K562 (cell line): ENCODE measurements at regions not wholly inside any gene's neighbourhood (a gene's known extent, or its start where the extent isn't known, plus 50 kb on each side); places are given as distances from the start of the nearest gene placed in this dataset.

Experiments
- ATAC-seq: fragments of 200-7000 bp; cut with Tn5 transposase; 3 replicates; pipeline ENCODE4 v1.9.1; 2020; ENCODE audit warnings: moderate library complexity
- BruUV-seq: library from RNA; stranded (reverse); fragments of 400-500 nt; replicated peaks from 2 replicates; lab custom pipeline; 2021; lab: Mats Ljungman, UMichigan
- CTCF ChIA-PET: fragments of 300-600 bp; formaldehyde crosslinking; extraction: SDS; loops from one replicate; lab custom pipeline; 2021; ENCODE audit warnings: low intra/inter-chr PET ratio; lab: Yijun Ruan, JAX
- POLR2A ChIA-PET: fragments of 300-600, 350-650 bp; sonication (Branson Sonifier 250); formaldehyde crosslinking; extraction: SDS; loops from one replicate; lab custom pipeline; 2021; ENCODE audit warnings: antibody characterized with exemption, inconsistent platforms; lab: Yijun Ruan, JAX
- DNase-seq, 4 experiments: peaks; one replicate each; pipeline versions ENCODE4 v3.0.0 to v3.0.0-alpha.2; 2011 to 2018; ENCODE audit warnings: low spot score in 3 of 4, mixed read lengths in 3 of 4; ENCODE audit errors: extremely low read depth in 1 of 4
- FAIRE-seq: peaks from 2 replicates; lab custom pipeline; 2011; peaks lifted over from hg19 to GRCh38; lab: Jason Lieb, UNC
- H2AFZ ChIP-seq: 2 replicates; pipeline ENCODE4 v1.6.0; 2011; ENCODE audit warnings: low read depth, low read length, control low read depth, inconsistent platforms
- H3K27ac ChIP-seq: fragments of 200-600 bp; 3 replicates; pipeline ENCODE4 v1.8.0; 2011; ENCODE audit warnings: low read depth, mild to moderate bottlenecking, control low read depth, inconsistent platforms, low read length, moderate library complexity, mixed read lengths; ENCODE audit errors: extremely low read depth
- H3K27me3 ChIP-seq, 2 experiments: fragments of 300-600 bp in 1 of 2; 2 replicates in 1 of 2; 3 replicates in 1 of 2; pipeline versions ENCODE4 v1.6.0 to v1.8.0; 2011; ENCODE audit warnings: inconsistent platforms in 2 of 2, low read length in 2 of 2, mild to moderate bottlenecking in 1 of 2, mixed read lengths in 1 of 2, moderate library complexity in 1 of 2; ENCODE audit not compliant: control insufficient read depth in 2 of 2, insufficient read depth in 2 of 2
- H3K36me3 ChIP-seq: fragments of 300-600 bp; 3 replicates; pipeline ENCODE4 v1.8.0; 2011; ENCODE audit warnings: mild to moderate bottlenecking, low read length, inconsistent platforms; ENCODE audit not compliant: control insufficient read depth, insufficient read depth
- H3K4me1 ChIP-seq, 2 experiments: fragments of 200-600 bp in 1 of 2; replicated peaks in 1 of 2; 2 replicates in 1 of 2; 3 replicates in 1 of 2; pipeline versions ENCODE4 v1.5.1 to v1.8.0; 2011; ENCODE audit warnings: inconsistent platforms in 2 of 2, low read length in 2 of 2, mild to moderate bottlenecking in 1 of 2, mixed read lengths in 1 of 2, moderate library complexity in 1 of 2; ENCODE audit not compliant: control insufficient read depth in 2 of 2, insufficient read depth in 2 of 2
- H3K4me2 ChIP-seq: 2 replicates; pipeline ENCODE4 v1.6.1; 2011; ENCODE audit warnings: low read length, control low read depth, inconsistent platforms, mixed read lengths; ENCODE audit not compliant: insufficient read depth
- H3K4me3 ChIP-seq: fragments of 200-600 bp; sonication (generic), shearing (Covaris generic); 2 replicates; pipeline ENCODE4 v1.5.1; 2016; ENCODE audit warnings: control low read depth, inconsistent platforms
- H3K79me2 ChIP-seq: fragments of 200-600 bp; 3 replicates; pipeline ENCODE4 v1.8.0; 2011; ENCODE audit warnings: low read length, inconsistent platforms; ENCODE audit not compliant: control insufficient read depth, insufficient read depth
- H3K9ac ChIP-seq, 2 experiments: 2 replicates each; pipeline versions ENCODE4 v1.6.0 to v1.6.1; 2011; ENCODE audit warnings: low read depth in 2 of 2, low read length in 2 of 2, control low read depth in 1 of 2, inconsistent platforms in 1 of 2, mild to moderate bottlenecking in 1 of 2, mixed read lengths in 1 of 2; ENCODE audit not compliant: insufficient read depth in 1 of 2
- H3K9me1 ChIP-seq: one replicate; pipeline ENCODE4 v1.6.0; 2011; ENCODE audit warnings: inconsistent platforms, mild to moderate bottlenecking, low read length, moderate library complexity; ENCODE audit not compliant: control insufficient read depth, insufficient read depth
- H3K9me3 ChIP-seq: replicated peaks from 2 replicates; pipeline ENCODE4 v1.5.1; 2011; ENCODE audit warnings: low read depth, low read length, inconsistent platforms; ENCODE audit not compliant: control insufficient read depth, insufficient read depth
- H4K20me1 ChIP-seq: replicated peaks from 2 replicates; pipeline ENCODE4 v1.6.1; 2011; ENCODE audit warnings: low read length, inconsistent platforms, mixed read lengths; ENCODE audit not compliant: control insufficient read depth, insufficient read depth
- CHD2 ChIP-seq: IDR thresholded peaks from 2 replicates; pipeline ENCODE4 v1.6.1; 2011; ENCODE audit warnings: low read depth, low read length
- GTF2F1 ChIP-seq: IDR thresholded peaks from 2 replicates; pipeline ENCODE4 v1.6.1; 2011; ENCODE audit warnings: low read depth, low read length, improper control_type of control experiment
- MYC ChIP-seq, 2 experiments: fragments of 250-450 bp in 1 of 2; sonication (Bioruptor Pico) in 1 of 2; IDR thresholded peaks; 2 replicates each; pipeline versions ENCODE4 v1.5.1 to v1.6.1; 2012 to 2021; ENCODE audit warnings: low read depth in 2 of 2, borderline replicate concordance in 1 of 2, improper control_type of control experiment in 1 of 2, low read length in 1 of 2, mild to moderate bottlenecking in 1 of 2, moderate library complexity in 1 of 2
- PHF20 ChIP-seq: fragments of 450-650 bp; IDR thresholded peaks from 2 replicates; pipeline ENCODE4 v1.6.1; 2018; ENCODE audit not compliant: partially characterized antibody
- POLR2G ChIP-seq: fragments of 200-400 bp; formaldehyde crosslinking; IDR thresholded peaks from 2 replicates; pipeline ENCODE4 v1.6.1; 2017; ENCODE audit warnings: low read depth, mild to moderate bottlenecking, antibody characterized with exemption, low read length, moderate library complexity
- SIN3A ChIP-seq, 2 experiments: fragments of 150-350 bp in 1 of 2; IDR thresholded peaks; 2 replicates each; pipeline ENCODE4 v1.6.1; 2011 to 2016; ENCODE audit warnings: borderline replicate concordance in 2 of 2, low read depth in 2 of 2, low read length in 2 of 2, mild to moderate bottlenecking in 2 of 2, moderate library complexity in 2 of 2; ENCODE audit not compliant: control insufficient read depth in 1 of 2
- ZFP36 ChIP-seq: fragments of 150-350 bp; IDR thresholded peaks from 2 replicates; pipeline ENCODE4 v1.6.1; 2018; ENCODE audit warnings: low read length, low read depth; ENCODE audit not compliant: partially characterized antibody
- ZNF77 ChIP-seq: fragments of 250-450 bp; sonication (Bioruptor Pico); IDR thresholded peaks from 2 replicates; pipeline ENCODE4 v1.5.0; 2020
- WGBS: fragments of 100-300 bp; shearing (Covaris generic); methylation state at CpG from one replicate; pipeline ENCODE4 v1.1.6; 2016; ENCODE audit warnings: low coverage, mixed read lengths; ENCODE audit not compliant: insufficient coverage; ENCODE audit errors: missing lambda C conversion rate; 5-methylcytosine and 5-hydroxymethylcytosine counted together
- in situ Hi-C: fragments of 300-500 bp; cut with MboI; formaldehyde crosslinking; loops from 4 replicates; pipeline ENCODE4 v1.15.0; 2018; ENCODE audit warnings: inconsistent platforms, mixed read lengths
- intact Hi-C: fragments of 100-400 bp; cut with micrococcal nuclease; formaldehyde crosslinking; loops from 2 replicates; pipeline ENCODE4 v1.14.2; 2022

DNA sequence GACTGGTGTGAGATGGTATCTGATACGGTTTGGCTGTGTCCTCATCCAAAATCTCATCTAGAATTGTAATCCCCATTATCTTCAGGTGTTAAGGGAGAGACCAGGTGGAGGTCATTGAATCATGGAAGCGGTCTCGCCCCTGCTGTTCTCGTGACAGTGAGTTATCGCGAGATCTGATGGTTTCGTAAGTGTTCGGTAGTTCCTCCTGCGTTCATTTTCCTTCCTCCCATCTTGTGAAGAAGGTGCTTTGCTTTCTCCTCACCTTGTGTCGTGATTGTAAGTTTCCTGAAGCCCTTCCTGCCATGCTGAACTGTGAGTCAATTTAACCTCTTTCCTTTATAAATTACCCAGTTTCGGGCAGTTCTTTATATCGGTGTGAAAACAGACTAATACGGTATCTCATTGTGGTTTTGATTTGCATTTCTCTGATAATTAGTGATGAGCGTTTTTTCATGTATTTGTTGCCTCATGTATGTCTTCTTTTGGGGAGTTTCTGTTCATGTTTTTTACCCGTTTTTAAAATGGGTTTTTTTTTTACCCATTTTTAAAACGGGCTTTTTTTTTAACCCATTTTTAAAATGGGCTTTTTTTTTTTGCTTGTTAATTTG lies 102.8 kb upstream of the SLC10A2 start:
- FAIRE-seq (no peak), DNase-seq (no peak), ATAC-seq (no peak)
- TF ChIP-seq MYC (IDR thresholded peaks at IDR 0.05; ENCODE audit: low read depth, low read length) (no peak), MYC (CRISPR knock-in tag; IDR thresholded peaks at IDR 0.05; ENCODE audit: borderline replicate concordance, low read depth) (no peak), CHD2 (peak; percentile 51; the same call in 1 of the 2 replicates)
- no TSS peak for BruUV-seq
- in situ Hi-C loops: no loop called here
- Histone ChIP-seq H3K4me3 (no peak overlapping the region), H3K79me2 (no peaks in the 10 kb centered on the region), H3K9me3 (no peaks in the 10 kb centered on the region), H3K4me2 (no peak overlapping the region), H3K9ac (no peak overlapping the region), H3K36me3 (no peaks in the 10 kb centered on the region), H3K27me3 (no peaks in the 10 kb centered on the region), H4K20me1 (no peaks in the 10 kb centered on the region), H3K9me1 (no peaks in the 10 kb centered on the region), H2AFZ (no peak overlapping the region), H3K4me1 (no peaks in the 10 kb centered on the region), H3K27ac (no peak overlapping the region)
- intact Hi-C loops: no loop called here
- ChIA-PET CTCF (no interaction called here), POLR2A (no interaction called here)
- WGBS: 1% methylated on average over 13 of the region's 16 CpGs

DNA sequence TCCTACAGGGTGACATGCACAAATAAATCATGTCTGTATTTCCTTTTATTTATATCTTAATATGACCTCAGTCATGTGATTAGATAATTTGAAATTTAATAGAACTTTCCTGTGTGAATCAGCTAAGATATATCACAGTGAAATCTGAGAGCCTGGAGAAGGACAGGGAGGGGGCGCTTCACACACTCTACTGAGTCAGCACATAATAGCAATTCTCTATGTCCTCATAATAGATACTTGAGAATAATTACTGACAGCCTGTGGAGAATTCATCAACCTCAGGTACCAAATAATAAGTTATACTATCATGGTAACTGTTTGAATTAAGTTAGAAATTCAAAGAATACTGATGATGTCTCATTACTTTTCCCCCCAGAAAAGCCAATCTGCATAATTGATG lies 98.0 kb upstream of the SLC10A2 start:
- Histone ChIP-seq H4K20me1 (no peaks in the 10 kb centered on the region), H3K27ac (no peak overlapping the region), H3K27me3 (no peaks in the 10 kb centered on the region), H3K9me3 (no peaks in the 10 kb centered on the region), H3K36me3 (no peaks in the 10 kb centered on the region), H3K4me1 (no peaks in the 10 kb centered on the region), H3K9me1 (no peaks in the 10 kb centered on the region), H3K9ac (no peak overlapping the region), H3K79me2 (no peaks in the 10 kb centered on the region), H3K4me2 (no peak overlapping the region), H3K4me3 (no peak overlapping the region), H2AFZ (no peak overlapping the region)
- in situ Hi-C loops (no loop called here), intact Hi-C loops (no loop called here)
- ATAC-seq (no peak), FAIRE-seq (no peak), DNase-seq (no peak)
- ChIA-PET POLR2A (no interaction called here), CTCF (no interaction called here)
- no TSS peak for BruUV-seq
- TF ChIP-seq ZNF77 (CRISPR knock-in tag) (no peak), GTF2F1 (no peak), PHF20 (no peak), ZFP36 (no peak), SIN3A (IDR thresholded peaks at IDR 0.05; ENCODE audit: borderline replicate concordance in 2 of 2, control insufficient read depth in 1 of 2, low read depth in 2 of 2, low read length in 2 of 2) (no peak), POLR2G (no peak)
- WGBS: 0% methylated on average over 1 of the region's 1 CpG
